ENCODE measurements at regions not wholly inside any gene's neighbourhood (a gene's known extent, or its start where the extent isn't known, plus 50 kb on each side); places are given as distances from the start of the nearest gene placed in this dataset.
"Not testable (repeated sequence)": the region's sequence is repeated elsewhere in the genome, so short reads cannot be mapped to it uniquely, and the experiment has no call there.

DNA sequence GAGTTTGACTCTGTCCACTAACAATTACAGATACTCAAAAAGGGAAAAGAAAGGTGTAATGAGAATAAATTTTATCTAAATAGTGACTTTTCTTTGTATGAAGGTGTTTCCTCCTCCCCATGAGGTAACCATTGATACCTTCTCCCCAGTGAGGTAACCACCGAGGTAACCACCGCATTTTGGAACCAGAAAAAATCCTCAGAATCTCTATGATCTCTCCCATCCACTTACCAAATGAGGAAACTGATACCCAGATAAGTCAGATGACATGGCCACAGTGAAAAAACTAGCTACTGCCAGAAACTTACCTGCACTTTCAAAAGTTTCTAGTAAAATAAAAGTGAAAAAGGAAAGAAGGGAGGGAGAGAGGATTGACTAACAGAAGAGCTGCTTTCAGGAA is 124.0 kb upstream of the FNDC3A start:
- no peak for DNase-seq

DNA sequence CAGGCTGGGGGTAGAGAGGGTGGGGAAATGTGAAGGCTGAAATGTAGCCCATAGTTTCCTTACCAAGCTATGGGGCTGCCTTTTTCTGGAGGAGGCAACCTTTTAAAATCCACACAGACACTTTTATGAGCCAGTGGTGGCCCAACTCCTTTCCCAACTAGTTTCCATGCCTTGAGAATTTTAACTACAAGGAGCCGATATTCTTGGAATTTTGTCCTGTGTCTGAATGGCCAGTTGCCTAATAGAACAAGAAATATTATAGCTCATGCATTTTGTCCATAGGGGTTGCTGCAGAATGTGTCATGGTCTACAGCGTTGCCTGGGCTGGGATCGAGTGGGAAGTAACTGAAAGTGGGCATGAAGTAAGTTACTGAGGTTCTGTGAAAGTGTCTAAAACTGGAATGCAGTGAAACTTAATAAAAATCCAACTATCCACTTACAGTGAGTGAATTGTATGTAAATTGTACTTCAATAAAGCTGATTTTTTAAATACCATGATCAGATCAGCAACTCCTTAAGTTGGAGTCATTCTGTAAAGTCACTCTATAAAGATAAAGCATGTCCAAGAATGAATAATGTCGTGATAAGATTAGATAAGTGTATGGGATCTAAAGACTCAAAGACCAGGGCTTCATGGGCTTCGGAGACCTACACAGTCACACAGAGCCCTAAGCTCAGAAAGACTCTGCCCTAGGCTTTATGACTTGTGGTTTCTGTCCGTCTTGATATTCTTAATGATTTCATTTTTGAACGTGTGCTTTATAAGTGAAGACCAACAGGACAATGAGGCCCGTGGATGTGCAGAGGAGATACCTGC is 122.6 kb upstream of the FNDC3A start:
- no peak for DNase-seq

DNA sequence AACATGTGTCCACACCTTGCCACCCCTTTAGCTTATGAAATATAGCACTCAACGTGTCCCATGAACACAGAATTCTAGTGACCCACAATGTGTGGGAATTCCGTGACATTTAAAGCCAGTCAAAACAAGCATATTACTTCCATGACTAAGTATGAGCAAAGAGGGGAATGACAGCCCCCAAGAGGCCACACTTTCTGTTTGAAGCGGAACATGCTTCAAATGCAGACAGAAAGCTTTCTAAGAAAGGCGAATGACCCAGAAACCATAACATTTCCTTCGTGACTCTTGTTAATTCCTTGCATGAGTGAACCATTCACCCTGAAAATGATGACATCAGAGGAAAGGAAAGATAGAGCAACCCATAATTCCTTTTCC is 122.0 kb upstream of the FNDC3A start:
- DNase-seq = no peak

- DNase-seq = no peak
Measured at GRCh38 chr13:48857576-48857975, 118.1 kb upstream of the FNDC3A start.

DNA sequence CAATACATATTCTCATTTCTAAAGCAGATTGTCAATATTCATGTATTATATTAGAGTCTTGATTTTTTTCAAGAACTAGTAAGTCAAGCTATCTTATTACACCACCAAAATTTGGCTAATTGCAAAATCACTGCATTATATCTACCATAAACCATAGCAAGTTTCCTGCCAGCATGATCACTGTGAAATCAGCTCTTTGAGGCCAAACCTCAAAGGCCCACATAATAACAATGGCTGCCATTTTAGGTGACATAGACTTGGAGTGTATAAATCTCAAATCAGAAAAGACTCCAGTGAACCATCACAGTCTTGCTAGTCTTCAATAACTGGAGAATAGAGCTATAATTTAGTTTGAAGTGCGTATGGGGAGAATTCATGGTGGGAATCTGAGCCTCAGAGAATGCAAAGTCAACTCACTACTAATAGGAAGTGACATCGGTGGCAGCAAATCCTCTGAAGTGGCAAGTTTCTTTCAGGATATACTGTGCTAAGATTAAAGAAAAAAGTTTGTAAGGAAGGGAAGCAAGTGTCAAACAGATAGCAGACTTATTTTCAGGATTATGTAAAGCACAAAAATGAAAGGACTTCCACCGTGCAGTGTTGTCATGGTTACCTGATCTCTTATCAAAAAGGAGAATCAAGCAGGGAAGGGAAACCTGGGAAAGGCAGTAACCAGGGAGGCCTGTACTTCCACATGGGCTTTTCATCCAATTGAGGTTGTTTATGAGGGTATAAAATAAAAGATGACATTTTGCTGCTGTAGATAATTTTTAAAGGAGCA is 117.4 kb upstream of the FNDC3A start:
- DNase-seq = no peak

DNA sequence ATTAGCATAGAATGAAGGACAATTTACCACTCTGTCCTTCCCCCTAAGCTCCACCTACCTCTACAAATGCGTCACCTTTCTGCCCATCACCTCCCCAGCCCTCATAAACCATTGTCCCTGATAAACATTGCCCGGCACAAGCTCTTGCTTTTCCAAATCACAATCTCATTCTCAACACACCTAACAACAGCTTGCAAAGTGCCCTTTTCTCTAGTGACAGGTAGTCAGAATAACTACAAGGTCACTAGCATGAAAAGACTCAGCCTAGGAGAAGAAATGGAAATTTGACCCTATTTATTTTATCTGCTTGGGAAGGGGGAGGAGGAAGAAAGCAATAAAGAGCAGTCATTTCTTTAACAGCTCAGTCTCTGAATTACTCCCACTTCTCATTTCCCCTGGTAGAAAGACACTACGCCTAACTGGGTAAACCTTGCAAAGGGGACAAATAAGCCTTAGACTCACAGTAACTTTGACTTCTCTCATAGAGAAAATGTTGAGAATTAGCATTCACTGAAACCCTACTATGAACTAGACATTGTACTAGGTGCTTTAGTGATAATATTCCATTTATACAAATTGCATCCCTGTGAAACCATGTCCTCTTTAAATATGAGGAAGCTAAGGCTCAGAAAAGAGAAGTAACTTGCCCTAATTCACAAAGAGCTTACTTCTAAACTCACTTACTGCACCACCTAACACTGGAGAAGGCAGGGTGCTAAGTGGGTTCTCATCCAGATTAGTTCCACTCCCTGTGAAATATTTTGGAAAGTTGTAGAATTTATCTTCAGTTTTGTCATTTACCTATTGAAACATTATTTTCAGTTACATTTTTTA is 116.2 kb upstream of the FNDC3A start:
- DNase-seq = no peak

- DNase-seq = no peak
Measured at GRCh38 chr13:48860364-48860763, 115.3 kb upstream of the FNDC3A start.

- DNase-seq = no peak
Measured at GRCh38 chr13:48862572-48862971, 113.1 kb upstream of the FNDC3A start.

DNA sequence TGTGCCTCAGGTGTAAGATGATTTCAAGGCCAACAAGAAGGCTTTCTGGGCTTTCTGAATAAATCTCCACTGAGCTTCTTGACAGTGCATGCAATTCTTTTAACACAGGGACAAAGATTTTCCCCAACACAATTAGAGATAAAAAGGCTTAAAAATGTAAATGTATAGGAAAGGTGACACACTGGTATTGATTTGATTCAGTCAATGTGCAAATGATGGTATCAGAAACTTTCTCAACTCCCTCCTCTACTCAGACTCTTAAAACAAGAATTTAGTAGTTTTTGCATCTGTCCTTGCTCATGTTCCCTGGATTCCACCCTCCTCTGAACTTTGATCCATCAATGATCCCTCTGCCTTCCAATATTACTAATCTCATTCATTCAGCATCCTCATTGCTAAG is 111.6 kb upstream of the FNDC3A start:
- DNase-seq = no peak

DNA sequence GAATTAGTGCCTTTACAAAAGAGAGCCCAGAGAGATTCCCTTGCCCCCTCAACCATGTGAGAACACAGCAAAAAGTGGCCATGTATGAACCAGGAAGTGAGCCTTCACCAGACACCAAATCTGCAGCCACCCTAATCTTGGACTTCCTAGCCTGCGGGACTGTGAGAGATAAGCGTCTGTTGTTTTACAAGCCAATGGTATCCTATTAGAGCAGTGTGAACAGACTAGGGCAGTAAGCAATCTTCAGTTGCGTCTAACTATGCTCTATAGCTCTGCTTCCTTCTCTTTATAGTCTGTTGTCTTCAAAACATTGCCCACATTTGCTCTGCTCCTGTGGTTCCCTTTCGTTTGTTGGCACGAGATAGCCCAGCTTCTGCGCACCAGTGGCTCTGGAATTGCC is 109.5 kb upstream of the FNDC3A start:
- DNase-seq = no peak

DNA sequence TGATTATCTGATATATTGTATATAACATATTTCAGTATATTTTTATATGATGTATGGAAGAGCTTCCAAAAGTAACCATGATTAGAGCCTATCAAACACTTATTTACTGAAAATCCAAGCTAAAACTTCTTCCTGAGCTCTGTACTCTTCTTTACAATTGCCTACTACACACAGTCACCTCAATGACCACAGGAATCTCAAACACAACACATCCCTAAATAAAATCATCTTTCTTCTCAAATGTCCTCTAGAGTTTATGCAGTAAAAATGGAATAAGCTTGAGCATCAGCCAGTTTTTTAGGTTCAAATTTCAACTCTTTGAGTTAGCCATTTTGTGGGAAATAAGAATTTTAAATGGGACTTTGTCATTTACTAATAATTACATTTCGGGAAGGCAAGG is 102.6 kb upstream of the FNDC3A start:
- no peak for DNase-seq

- no peak for DNase-seq
Measured at GRCh38 chr13:48873587-48873986, 102.1 kb upstream of the FNDC3A start.

DNA sequence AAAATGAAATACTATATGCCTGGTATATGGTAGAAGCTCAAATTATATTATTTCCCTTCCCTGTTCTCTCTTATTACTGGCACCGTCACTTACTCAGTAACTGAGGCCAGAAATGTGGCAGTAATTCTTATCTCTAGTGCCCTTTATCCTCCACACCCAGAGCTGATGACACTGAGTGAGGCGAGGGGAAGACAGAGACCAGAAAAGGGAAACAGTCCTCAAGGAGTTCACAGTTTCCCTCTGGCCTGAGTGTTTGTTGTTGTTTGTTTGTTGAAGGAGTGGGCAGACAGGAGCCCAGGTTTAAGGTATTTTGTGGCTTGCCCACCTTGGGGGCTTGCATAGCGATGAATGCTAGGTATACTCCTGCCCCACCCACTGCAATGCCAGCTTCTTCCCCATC is 101.5 kb upstream of the FNDC3A start:
- DNase-seq = no peak

- no peak for DNase-seq
Measured at GRCh38 chr13:48875047-48875446, 100.7 kb upstream of the FNDC3A start.

GRCh38 chr13:48876289-48876688 is 99.4 kb upstream of the FNDC3A start:
- no peak for DNase-seq

GRCh38 chr13:48879432-48879831 is 96.3 kb upstream of the FNDC3A start:
- DNase-seq = no peak

GRCh38 chr13:48879854-48880253 is 95.9 kb upstream of the FNDC3A start:
- no peak for DNase-seq

- not testable (repeated sequence) for DNase-seq
Measured at GRCh38 chr13:48883786-48884185, 91.9 kb upstream of the FNDC3A start.

DNA sequence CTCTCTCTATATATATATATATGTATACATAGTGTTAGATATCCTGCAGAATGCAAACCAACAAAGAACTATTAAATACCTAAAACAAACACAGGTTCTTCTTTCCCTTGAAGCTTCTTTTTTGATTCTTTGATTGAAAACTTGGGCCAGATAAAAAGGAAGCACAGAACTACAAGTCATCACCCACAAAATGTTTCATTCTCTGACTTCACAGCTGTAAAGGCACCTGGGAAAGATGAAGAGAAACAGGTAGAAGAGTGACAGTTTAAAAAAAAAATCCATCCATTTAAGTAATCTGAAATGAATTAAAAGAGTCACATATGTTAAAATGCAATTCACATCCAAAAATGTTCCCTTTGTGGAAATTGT is 90.7 kb upstream of the FNDC3A start:
- no peak for DNase-seq

GRCh38 chr13:48888613-48889012 is 87.1 kb upstream of the FNDC3A start:
- no peak for DNase-seq

DNA sequence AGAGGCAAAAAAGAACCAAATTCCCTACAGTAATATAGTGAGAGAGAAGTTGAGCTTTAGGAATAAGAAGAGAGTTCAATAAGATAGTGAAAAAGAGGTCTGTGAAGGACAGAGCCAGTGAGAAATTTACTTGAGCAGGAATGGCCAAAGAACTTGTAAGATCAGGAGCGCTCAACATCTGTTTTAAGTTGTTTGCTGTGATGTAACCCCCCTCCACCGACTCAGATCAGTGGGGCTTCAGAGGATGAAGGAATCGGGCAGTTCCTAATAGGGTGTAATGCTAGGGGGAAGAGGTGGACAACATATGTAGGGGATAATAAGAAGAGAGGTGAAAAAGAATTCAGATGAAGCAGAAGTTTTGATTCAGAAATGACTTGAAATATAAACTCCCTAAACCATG is 85.3 kb upstream of the FNDC3A start:
- DNase-seq = no peak

DNA sequence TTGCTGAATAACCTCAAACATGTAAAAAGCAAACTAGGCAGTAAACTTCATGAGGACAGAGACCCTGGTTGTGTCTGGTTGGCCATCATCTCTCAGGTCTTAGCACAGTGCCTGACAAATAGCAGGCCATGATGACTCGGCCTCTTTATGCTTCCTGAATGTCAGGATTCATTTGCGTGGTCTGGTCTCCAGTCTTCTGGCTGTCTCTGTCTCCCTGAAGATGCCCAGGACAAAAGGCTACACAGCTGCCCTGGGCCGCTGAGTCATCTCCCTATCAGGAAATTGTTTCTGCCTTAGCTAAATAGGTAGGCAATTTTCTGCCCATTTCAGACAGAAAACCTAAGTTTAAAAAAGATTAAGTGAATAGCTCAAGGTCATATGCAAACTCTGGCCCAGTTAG is 84.1 kb upstream of the FNDC3A start:
- no peak for DNase-seq

DNA sequence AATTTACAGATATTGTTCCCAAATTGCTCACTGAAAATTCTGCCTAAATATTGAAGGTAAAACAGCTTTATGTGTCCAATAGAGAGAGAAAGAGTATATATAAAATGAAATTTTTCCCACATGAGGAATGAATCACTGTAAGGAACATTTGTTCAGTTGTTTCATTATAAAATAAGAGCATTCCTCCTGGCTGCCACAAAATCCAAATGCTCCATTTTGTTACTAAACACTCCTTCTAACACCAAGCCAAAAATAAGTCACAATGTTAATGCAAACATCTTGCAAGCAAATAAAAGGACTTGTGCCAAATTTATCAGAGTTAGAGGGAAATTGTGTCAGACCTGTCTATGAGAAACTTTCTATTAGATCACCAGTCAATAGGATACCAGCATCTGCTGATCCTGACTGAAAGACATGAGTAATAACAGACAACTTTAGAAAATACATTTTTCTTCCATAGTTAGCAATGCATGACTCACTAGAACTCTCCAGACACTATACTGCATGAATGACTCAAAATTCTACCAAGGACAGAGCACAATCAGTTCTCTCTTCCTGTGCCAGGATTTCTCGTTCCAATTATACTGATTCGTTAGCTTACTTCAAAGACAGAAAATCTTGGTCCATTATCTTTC is 83.5 kb upstream of the FNDC3A start:
- DNase-seq = no peak
